Gastrocnemius medialis (tissue), 4 donors: ENCODE measurements at regions not wholly inside any gene's neighbourhood (a gene's known extent, or its start where the extent isn't known, plus 50 kb on each side); places are given as distances from the start of the nearest gene placed in this dataset.

ENCODE experiments used
- ATAC-seq, 2 donors: fragments of 150-250 bp; one replicate each; pipeline ENCODE4 v1.9.1; 2016
- DNase-seq, 2 donors: peaks; one replicate each; pipeline ENCODE4 v3.0.0-alpha.2; 2019
- H3K27ac ChIP-seq, 4 donors: fragments of 200-600 bp; sonication (generic); 1 replicate in 1 of 4; 2 replicates in 3 of 4; pipeline ENCODE4 v1.5.1; 2016 to 2018; ENCODE audit warnings: mild to moderate bottlenecking in 2 of 4, moderate library complexity in 1 of 4
- H3K27me3 ChIP-seq, 3 donors: fragments of 200-600 bp; sonication (generic) in 2 of 3; 1 replicate in 1 of 3; 2 replicates in 2 of 3; pipeline versions ENCODE4 v1.5.1 to v1.6.0; 2016 to 2019; ENCODE audit warnings: mild to moderate bottlenecking in 1 of 3, moderate library complexity in 1 of 3
- H3K36me3 ChIP-seq, 2 donors: fragments of 200-600 bp; sonication (generic) in 1 of 2; one replicate each; pipeline ENCODE4 v1.5.1; 2017 to 2018
- H3K4me1 ChIP-seq, 2 donors: fragments of 200-600 bp; sonication (generic) in 1 of 2; one replicate each; pipeline ENCODE4 v1.5.1; 2016 to 2017; ENCODE audit warnings: mild to moderate bottlenecking in 2 of 2
- H3K4me3 ChIP-seq, 4 donors: fragments of 200-600 bp; sonication (generic) in 3 of 4; 1 replicate in 1 of 4; 2 replicates in 3 of 4; pipeline ENCODE4 v1.5.1; 2016 to 2019; ENCODE audit warnings: mild to moderate bottlenecking in 2 of 4
- H3K9me3 ChIP-seq, 3 donors: fragments of 200-600 bp; sonication (generic) in 2 of 3; 1 replicate in 1 of 3; 2 replicates in 2 of 3; pipeline ENCODE4 v1.5.1; 2016 to 2019
- POLR2A ChIP-seq, 2 donors: fragments of 450-650 bp; IDR thresholded peaks; one replicate each; pipeline ENCODE4 v1.6.1; 2017; ENCODE audit warnings: antibody characterized with exemption in 2 of 2, mild to moderate bottlenecking in 2 of 2, moderate library complexity in 2 of 2
- in situ Hi-C, 4 donors: fragments of 200-750 bp; cut with MboI; loops; one replicate each; pipeline versions ENCODE4 v1.15.0 to v1.8.0; 2017; ENCODE audit warnings: low sequenced_read_pairs in 4 of 4
- intact Hi-C: fragments of 100-400 bp; cut with DNase I; formaldehyde crosslinking; loops from one replicate; pipeline ENCODE4 v1.15.1; 2023; ENCODE audit warnings: low total_unique reads
- TF ChIP-seq, protein P1 (sequence below), 5 experiments: fragments of 450-650 bp in 3 of 5; fragments of 200-600 bp in 2 of 5; sonication (generic) in 2 of 5; IDR thresholded peaks in 4 of 5; conservative IDR thresholded peaks in 1 of 5; 1 replicate in 4 of 5; 2 replicates in 1 of 5; pipeline ENCODE4 v1.5.1; 2016 to 2019; ENCODE audit warnings: antibody characterized with exemption in 5 of 5, mild to moderate bottlenecking in 3 of 5, moderate library complexity in 3 of 5

GRCh38 chr12:40464121-40464520 lies 228.1 kb upstream of the CNTN1 start:
- TF ChIP-seq, protein P1, sequence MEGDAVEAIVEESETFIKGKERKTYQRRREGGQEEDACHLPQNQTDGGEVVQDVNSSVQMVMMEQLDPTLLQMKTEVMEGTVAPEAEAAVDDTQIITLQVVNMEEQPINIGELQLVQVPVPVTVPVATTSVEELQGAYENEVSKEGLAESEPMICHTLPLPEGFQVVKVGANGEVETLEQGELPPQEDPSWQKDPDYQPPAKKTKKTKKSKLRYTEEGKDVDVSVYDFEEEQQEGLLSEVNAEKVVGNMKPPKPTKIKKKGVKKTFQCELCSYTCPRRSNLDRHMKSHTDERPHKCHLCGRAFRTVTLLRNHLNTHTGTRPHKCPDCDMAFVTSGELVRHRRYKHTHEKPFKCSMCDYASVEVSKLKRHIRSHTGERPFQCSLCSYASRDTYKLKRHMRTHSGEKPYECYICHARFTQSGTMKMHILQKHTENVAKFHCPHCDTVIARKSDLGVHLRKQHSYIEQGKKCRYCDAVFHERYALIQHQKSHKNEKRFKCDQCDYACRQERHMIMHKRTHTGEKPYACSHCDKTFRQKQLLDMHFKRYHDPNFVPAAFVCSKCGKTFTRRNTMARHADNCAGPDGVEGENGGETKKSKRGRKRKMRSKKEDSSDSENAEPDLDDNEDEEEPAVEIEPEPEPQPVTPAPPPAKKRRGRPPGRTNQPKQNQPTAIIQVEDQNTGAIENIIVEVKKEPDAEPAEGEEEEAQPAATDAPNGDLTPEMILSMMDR (IDR thresholded peaks at IDR 0.05 in 4 of 5, conservative IDR thresholded peaks at IDR 0.05 in 1 of 5): no peak
- TF ChIP-seq POLR2A (IDR thresholded peaks at IDR 0.05): no peak
- Histone ChIP-seq H3K27me3 (no peaks in the 10 kb centered on the region), H3K9me3 (no peaks in the 10 kb centered on the region), H3K4me3 (no peak overlapping the region), H3K36me3 (no peaks in the 10 kb centered on the region), H3K27ac (no peak overlapping the region), H3K4me1 (no peaks in the 10 kb centered on the region)
- in situ Hi-C loops: no loop called here
- ATAC-seq (no peak), DNase-seq (no peak)
- intact Hi-C loops: no loop called here

GRCh38 chr12:40469736-40470135 lies 222.5 kb upstream of the CNTN1 start:
- no peak for DNase-seq
- no peak overlapping the region for H3K4me3 ChIP-seq
- no peak for TF ChIP-seq POLR2A (IDR thresholded peaks at IDR 0.05)
- TF ChIP-seq, protein P1 (IDR thresholded peaks at IDR 0.05 in 4 of 5, conservative IDR thresholded peaks at IDR 0.05 in 1 of 5): no peak
- intact Hi-C loops (no loop called here), in situ Hi-C loops (no loop called here)
- no peak overlapping the region for H3K27ac ChIP-seq
- no peak for ATAC-seq
- no peaks in the 10 kb centered on the region for H3K9me3 ChIP-seq
- no peaks in the 10 kb centered on the region for H3K27me3 ChIP-seq
- H3K4me1 ChIP-seq: no peaks in the 10 kb centered on the region
- H3K36me3 ChIP-seq: no peaks in the 10 kb centered on the region

- no peak for TF ChIP-seq POLR2A (IDR thresholded peaks at IDR 0.05)
- TF ChIP-seq, protein P1 (IDR thresholded peaks at IDR 0.05 in 4 of 5, conservative IDR thresholded peaks at IDR 0.05 in 1 of 5): no peak
- Histone ChIP-seq H3K4me1 (no peaks in the 10 kb centered on the region), H3K9me3 (no peaks in the 10 kb centered on the region), H3K27me3 (no peaks in the 10 kb centered on the region), H3K4me3 (no peak overlapping the region), H3K27ac (no peak overlapping the region), H3K36me3 (no peaks in the 10 kb centered on the region)
- ATAC-seq (no peak), DNase-seq (no peak)
- in situ Hi-C loops: no loop called here
- intact Hi-C loops: no loop called here
These were observed 218.3 kb upstream of the CNTN1 start for GRCh38 chr12:40473962-40474361.

DNA sequence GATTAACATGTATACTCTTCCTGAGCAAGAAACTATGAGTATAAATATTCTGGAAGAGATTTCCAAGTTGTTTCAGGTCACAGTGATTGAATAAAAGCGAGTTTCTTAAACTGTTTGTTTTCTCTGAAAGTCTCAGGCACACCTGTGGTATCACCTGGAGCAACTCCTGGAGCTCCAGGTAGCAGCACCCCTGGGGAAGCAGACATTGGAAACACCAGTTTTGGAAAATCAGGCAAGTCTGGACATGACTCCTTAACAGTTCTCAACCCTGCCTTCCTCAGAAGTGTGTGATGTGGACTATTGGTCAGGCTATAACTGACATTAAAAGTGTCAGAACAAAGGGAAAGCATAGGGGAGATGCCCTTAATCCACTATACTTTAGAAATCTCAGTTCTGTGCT lies 217.6 kb upstream of the CNTN1 start:
- intact Hi-C loops: no loop called here
- Histone ChIP-seq H3K9me3 (no peaks in the 10 kb centered on the region), H3K36me3 (no peaks in the 10 kb centered on the region), H3K27ac (no peak overlapping the region), H3K4me3 (no peak overlapping the region), H3K4me1 (no peaks in the 10 kb centered on the region), H3K27me3 (no peaks in the 10 kb centered on the region)
- ATAC-seq: no peak
- in situ Hi-C loops: no loop called here
- no peak for DNase-seq
- TF ChIP-seq POLR2A (IDR thresholded peaks at IDR 0.05): no peak
- TF ChIP-seq, protein P1 (IDR thresholded peaks at IDR 0.05 in 4 of 5, conservative IDR thresholded peaks at IDR 0.05 in 1 of 5): no peak

DNA sequence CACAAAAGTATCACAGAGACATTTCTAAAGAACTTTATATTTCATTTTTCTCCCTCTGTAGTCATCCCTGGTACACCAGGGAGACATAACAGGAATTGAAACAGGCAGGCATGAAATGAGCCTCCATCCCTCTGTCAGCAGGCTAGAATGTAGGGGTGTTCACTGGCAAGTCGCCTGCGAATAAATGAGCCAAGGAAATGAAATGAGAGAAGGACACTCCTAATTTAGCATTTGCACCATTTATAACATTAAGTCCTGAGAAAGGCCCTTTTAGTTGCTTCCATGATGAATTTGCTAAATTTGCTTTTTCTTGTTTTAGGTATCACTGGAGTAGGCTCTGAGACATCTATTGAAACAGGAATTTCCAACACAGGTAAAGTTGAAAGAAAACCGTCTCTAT lies 192.4 kb upstream of the CNTN1 start:
- DNase-seq: no peak
- in situ Hi-C loops: no loop called here
- no peak overlapping the region for H3K4me3 ChIP-seq
- H3K27me3 ChIP-seq: no peaks in the 10 kb centered on the region
- TF ChIP-seq, protein P1 (IDR thresholded peaks at IDR 0.05 in 4 of 5, conservative IDR thresholded peaks at IDR 0.05 in 1 of 5): no peak
- no peak for TF ChIP-seq POLR2A (IDR thresholded peaks at IDR 0.05)
- no peaks in the 10 kb centered on the region for H3K36me3 ChIP-seq
- H3K9me3 ChIP-seq: no peaks in the 10 kb centered on the region
- no peak for ATAC-seq
- intact Hi-C loops: no loop called here
- no peak overlapping the region for H3K27ac ChIP-seq
- no peaks in the 10 kb centered on the region for H3K4me1 ChIP-seq
